Skeletal muscle tissue (tissue), 3 donors: ENCODE measurements at regions not wholly inside any gene's neighbourhood (a gene's known extent, or its start where the extent isn't known, plus 50 kb on each side); places are given as distances from the start of the nearest gene placed in this dataset.

Experiments used
- H3K27ac ChIP-seq: one replicate; pipeline ENCODE4 v1.7.0; 2013; ENCODE audit warnings: mild to moderate bottlenecking, low read depth, low read length, inconsistent platforms
- H3K27me3 ChIP-seq, 3 donors: one replicate each; pipeline ENCODE4 v1.7.0; 2013; ENCODE audit warnings: low read length in 3 of 3; ENCODE audit not compliant: control insufficient read depth in 3 of 3, insufficient read depth in 3 of 3
- H3K36me3 ChIP-seq, 3 donors: one replicate each; pipeline ENCODE4 v1.7.0; 2013; ENCODE audit warnings: low read length in 3 of 3; ENCODE audit not compliant: control insufficient read depth in 3 of 3, insufficient read depth in 3 of 3
- H3K4me1 ChIP-seq, 3 donors: one replicate each; pipeline ENCODE4 v1.7.0; 2013; ENCODE audit warnings: low read length in 3 of 3, mild to moderate bottlenecking in 3 of 3; ENCODE audit not compliant: control insufficient read depth in 3 of 3, insufficient read depth in 3 of 3
- H3K4me3 ChIP-seq, 3 donors: one replicate each; pipeline ENCODE4 v1.7.0; 2013; ENCODE audit warnings: low read length in 3 of 3
- H3K9ac ChIP-seq, 3 donors: one replicate each; pipeline ENCODE4 v1.7.0; 2013; ENCODE audit warnings: low read length in 3 of 3, mild to moderate bottlenecking in 3 of 3, moderate library complexity in 2 of 3, low read depth in 1 of 3
- H3K9me3 ChIP-seq, 3 donors: one replicate each; pipeline ENCODE4 v1.7.0; 2013; ENCODE audit warnings: low read length in 3 of 3; ENCODE audit not compliant: control insufficient read depth in 3 of 3
- donor health status: Osteomylitis.

DNA sequence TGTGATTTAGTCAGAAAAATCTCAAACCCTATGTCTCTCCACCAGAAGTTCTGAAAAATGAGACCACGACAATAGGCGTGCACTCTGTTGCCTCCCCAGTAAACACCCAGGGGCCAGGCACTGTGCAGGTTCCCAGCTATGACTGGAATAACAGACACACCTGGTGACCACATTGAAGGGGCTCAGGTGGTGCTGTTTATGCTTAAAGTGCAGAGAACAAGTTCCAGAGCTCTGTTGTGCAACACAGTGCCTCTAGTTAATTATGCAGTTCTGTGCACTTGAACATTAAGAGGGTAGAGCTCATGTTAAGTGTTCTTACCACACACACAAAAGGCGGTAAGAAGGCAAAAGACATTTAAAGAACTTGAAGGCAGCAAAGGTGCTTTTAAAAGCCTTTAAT lies 52.6 kb upstream of the AFF3 start:
- no peaks in the 10 kb centered on the region for H3K36me3 ChIP-seq
- H3K27ac ChIP-seq: no peak overlapping the region
- no peak overlapping the region for H3K9ac ChIP-seq
- H3K4me3 ChIP-seq: no peak overlapping the region
- no peaks in the 10 kb centered on the region for H3K27me3 ChIP-seq
- peaks cover 18 to 29% (median 26%) of the 10 kb centered on the region in 3 donors for H3K4me1 ChIP-seq
- H3K9me3 ChIP-seq: no peaks in the 10 kb centered on the region

GRCh38 chr2:100193291-100193710 lies 50.9 kb upstream of the AFF3 start:
- no peak overlapping the region for H3K9ac ChIP-seq
- no peaks in the 10 kb centered on the region for H3K27me3 ChIP-seq
- peaks cover 13 to 25% (median 20%) of the 10 kb centered on the region in 3 donors for H3K4me1 ChIP-seq
- no peaks in the 10 kb centered on the region for H3K9me3 ChIP-seq
- H3K27ac ChIP-seq: no peak overlapping the region
- H3K4me3 ChIP-seq: peak overlapping the region in 1 of 3 donors; percentile 29
- H3K36me3 ChIP-seq: no peaks in the 10 kb centered on the region

GRCh38 chr2:100192825-100193224 lies 50.4 kb upstream of the AFF3 start:
- Histone ChIP-seq H3K27ac (no peak overlapping the region), H3K4me3 (peak overlapping the region in 1 of 3 donors; percentile 29), H3K27me3 (no peaks in the 10 kb centered on the region), H3K9me3 (no peaks in the 10 kb centered on the region), H3K9ac (no peak overlapping the region), H3K36me3 (no peaks in the 10 kb centered on the region), H3K4me1 (peaks cover 8 to 20% (median 15%) of the 10 kb centered on the region in 3 donors)

GRCh38 chr2:100192300-100192699 lies 49.9 kb upstream of the AFF3 start:
- Histone ChIP-seq H3K27ac (no peak overlapping the region), H3K9ac (no peak overlapping the region)

More at GRCh38 chr2:100192300-100192699, 49.9 kb upstream of the AFF3 start:
- Histone ChIP-seq H3K9me3 (no peaks in the 10 kb centered on the region), H3K36me3 (no peaks in the 10 kb centered on the region), H3K27me3 (no peaks in the 10 kb centered on the region), H3K4me1 (peaks cover 3 to 15% (median 10%) of the 10 kb centered on the region in 3 donors), H3K4me3 (no peak overlapping the region)
